ENCODE measurements at regions not wholly inside any gene's neighbourhood (a gene's known extent, or its start where the extent isn't known, plus 50 kb on each side); places are given as distances from the start of the nearest gene placed in this dataset.

DNA sequence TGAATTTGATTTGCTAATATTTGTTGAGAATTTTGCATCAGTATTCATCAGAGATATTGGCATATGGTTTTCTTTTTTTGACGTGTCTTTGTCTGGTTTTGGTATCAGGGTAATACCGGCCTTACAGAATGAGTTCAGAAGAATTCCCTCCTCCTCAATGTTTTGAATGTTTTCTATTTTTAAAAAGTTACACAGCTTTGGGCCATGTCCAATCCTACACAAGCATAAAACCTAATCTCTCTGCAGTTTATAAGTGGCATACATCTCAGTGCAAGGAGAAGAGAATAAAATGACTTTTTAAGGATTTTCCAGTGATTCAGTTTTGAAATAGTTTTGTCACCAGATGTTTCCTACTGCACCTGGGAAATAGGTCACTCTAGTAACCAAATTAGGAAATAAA, 185.5 kb downstream of the COL12A1 start:
- no peak for TF ChIP-seq FOXP2 (optimal IDR thresholded peaks at IDR 0.05; ENCODE audit: borderline replicate concordance, extremely low read depth, extremely low read length, insufficient read depth)
- no peak for TF ChIP-seq REST (IDR thresholded peaks at IDR 0.05; ENCODE audit: insufficient read depth in 1 of 2, low read depth in 2 of 2, low read length in 2 of 2)
- TF ChIP-seq SIN3A (IDR thresholded peaks at IDR 0.05; ENCODE audit: borderline replicate concordance, insufficient read depth, low read length): no peak
- no peak for TF ChIP-seq POLR2AphosphoS5 (IDR thresholded peaks at IDR 0.05; ENCODE audit: low read depth, low read length)
- no peak for TF ChIP-seq TAF1 (IDR thresholded peaks at IDR 0.05; ENCODE audit: borderline replicate concordance, insufficient read depth, low read length)

DNA sequence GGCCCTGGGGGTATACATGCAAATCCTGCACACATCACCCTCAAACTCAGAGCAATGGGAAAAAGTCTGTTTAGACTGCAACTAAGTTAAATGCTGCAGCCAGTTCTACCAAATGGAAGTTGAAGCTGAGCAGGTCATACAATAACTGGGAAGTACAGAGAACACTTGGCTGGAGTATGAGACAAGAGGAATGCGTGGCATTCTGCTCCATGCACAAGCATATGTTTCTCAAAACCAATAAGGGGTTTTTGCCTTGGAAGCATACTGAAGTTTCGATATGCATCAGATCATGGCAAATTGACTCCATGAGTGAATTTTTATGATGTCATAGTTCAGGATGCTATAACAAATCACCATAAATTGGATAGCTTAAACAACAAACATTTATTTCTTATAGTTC, 193.8 kb downstream of the COL12A1 start:
- TF ChIP-seq TAF1 (IDR thresholded peaks at IDR 0.05; ENCODE audit: borderline replicate concordance, insufficient read depth, low read length) (no peak), FOXP2 (optimal IDR thresholded peaks at IDR 0.05; ENCODE audit: borderline replicate concordance, extremely low read depth, extremely low read length, insufficient read depth) (no peak), SIN3A (IDR thresholded peaks at IDR 0.05; ENCODE audit: borderline replicate concordance, insufficient read depth, low read length) (no peak), POLR2AphosphoS5 (IDR thresholded peaks at IDR 0.05; ENCODE audit: low read depth, low read length) (no peak), REST (IDR thresholded peaks at IDR 0.05; ENCODE audit: insufficient read depth in 1 of 2, low read depth in 2 of 2, low read length in 2 of 2) (no peak)

GRCh38 chr6:74997646-74998045, 208.2 kb downstream of the COL12A1 start:
- TF ChIP-seq TAF1 (IDR thresholded peaks at IDR 0.05; ENCODE audit: borderline replicate concordance, insufficient read depth, low read length) (no peak), FOXP2 (optimal IDR thresholded peaks at IDR 0.05; ENCODE audit: borderline replicate concordance, extremely low read depth, extremely low read length, insufficient read depth) (no peak), REST (IDR thresholded peaks at IDR 0.05; ENCODE audit: insufficient read depth in 1 of 2, low read depth in 2 of 2, low read length in 2 of 2) (no peak), POLR2AphosphoS5 (IDR thresholded peaks at IDR 0.05; ENCODE audit: low read depth, low read length) (no peak), SIN3A (IDR thresholded peaks at IDR 0.05; ENCODE audit: borderline replicate concordance, insufficient read depth, low read length) (no peak)

DNA sequence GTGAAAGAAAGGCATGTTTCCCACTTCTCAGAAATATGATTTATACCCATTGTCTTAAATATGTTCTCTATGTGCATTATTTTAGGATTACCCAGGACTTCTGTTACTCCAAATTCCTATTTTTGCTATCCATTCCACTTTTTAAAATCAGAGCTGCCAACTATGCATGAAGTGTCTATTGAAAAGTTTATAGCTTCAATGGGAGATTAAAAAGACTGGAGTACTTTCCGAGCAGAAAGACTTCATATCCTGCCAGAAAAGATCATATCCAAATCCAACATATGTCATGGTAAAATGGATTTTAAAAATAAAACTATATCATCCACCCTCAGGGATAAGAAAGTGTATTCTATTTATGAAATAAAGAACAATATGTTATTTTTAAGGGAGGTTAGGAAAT, 212.7 kb downstream of the COL12A1 start:
- no peak for TF ChIP-seq REST (IDR thresholded peaks at IDR 0.05; ENCODE audit: insufficient read depth in 1 of 2, low read depth in 2 of 2, low read length in 2 of 2)
- TF ChIP-seq TAF1 (IDR thresholded peaks at IDR 0.05; ENCODE audit: borderline replicate concordance, insufficient read depth, low read length): no peak
- TF ChIP-seq POLR2AphosphoS5 (IDR thresholded peaks at IDR 0.05; ENCODE audit: low read depth, low read length): no peak
- TF ChIP-seq SIN3A (IDR thresholded peaks at IDR 0.05; ENCODE audit: borderline replicate concordance, insufficient read depth, low read length): no peak

All from PFSK-1 (cell line).